ENCODE measurements at regions not wholly inside any gene's neighbourhood (a gene's known extent, or its start where the extent isn't known, plus 50 kb on each side); places are given as distances from the start of the nearest gene placed in this dataset.
"Not testable (repeated sequence)": the region's sequence is repeated elsewhere in the genome, so short reads cannot be mapped to it uniquely, and the experiment has no call there.

- DNase-seq (ENCODE audit: low read depth in 2 of 3, low spot score in 1 of 3), result peak in 1 of 3 donors; percentile 67
Observed at GRCh38 chr7:131040467-131040932, 287.2 kb upstream of the MKLN1 start.

- DNase-seq (ENCODE audit: low read depth in 2 of 3, low spot score in 1 of 3), result not testable (repeated sequence)
Observed at GRCh38 chr7:131041012-131041695, 286.5 kb upstream of the MKLN1 start.

DNA sequence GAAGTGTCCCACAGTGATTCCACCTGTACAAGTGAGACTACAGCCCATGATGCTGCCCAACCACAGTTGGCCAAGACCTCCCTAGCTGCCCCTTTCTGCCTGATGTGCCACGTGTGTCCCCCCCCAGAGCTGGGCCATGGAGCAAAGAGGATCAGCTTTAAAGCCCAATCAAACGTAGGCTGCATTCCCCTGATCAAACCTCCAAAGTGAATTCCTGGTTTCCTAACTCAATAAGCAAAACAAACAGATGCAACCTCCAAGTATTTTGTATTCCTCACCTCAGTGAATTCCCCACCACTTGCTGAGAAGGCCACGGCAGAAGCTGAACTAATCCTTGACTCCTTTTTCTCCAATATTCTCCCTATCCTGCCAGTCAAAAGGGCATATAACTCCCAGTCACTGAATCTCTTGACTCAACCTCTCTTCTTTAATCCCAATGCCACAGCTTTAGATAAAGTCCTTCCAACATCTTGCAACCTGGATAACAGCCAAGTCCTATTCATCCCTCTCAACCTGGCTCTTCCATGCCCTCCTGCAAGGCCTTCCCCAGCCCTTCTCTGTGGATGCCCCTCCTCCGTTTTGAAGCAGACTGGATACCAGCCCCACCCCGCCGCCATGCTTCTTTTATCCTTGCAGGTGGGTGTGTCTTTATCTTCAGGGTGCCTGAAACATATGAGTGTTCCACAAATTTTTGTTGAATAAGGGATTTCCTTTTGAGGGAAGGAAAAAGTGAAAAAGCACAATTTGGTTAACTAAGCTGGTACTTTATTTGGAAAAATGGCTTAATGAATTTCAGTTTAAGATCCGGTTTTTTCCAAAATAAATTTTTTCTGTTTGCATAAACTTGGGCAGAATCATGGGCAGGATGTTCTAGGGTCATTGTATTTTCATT is 285.2 kb upstream of the MKLN1 start:
- no peak for DNase-seq (ENCODE audit: low read depth in 2 of 3, low spot score in 1 of 3)

- DNase-seq (ENCODE audit: low read depth in 2 of 3, low spot score in 1 of 3), result no peak
Observed at GRCh38 chr7:131045526-131045925, 282.1 kb upstream of the MKLN1 start.

- DNase-seq (ENCODE audit: low read depth in 2 of 3, low spot score in 1 of 3), result no peak
Observed at GRCh38 chr7:131046246-131046645, 281.4 kb upstream of the MKLN1 start.

- no peak for DNase-seq (ENCODE audit: low read depth in 2 of 3, low spot score in 1 of 3)
Observed at GRCh38 chr7:131047651-131048304, 279.9 kb upstream of the MKLN1 start.

DNA sequence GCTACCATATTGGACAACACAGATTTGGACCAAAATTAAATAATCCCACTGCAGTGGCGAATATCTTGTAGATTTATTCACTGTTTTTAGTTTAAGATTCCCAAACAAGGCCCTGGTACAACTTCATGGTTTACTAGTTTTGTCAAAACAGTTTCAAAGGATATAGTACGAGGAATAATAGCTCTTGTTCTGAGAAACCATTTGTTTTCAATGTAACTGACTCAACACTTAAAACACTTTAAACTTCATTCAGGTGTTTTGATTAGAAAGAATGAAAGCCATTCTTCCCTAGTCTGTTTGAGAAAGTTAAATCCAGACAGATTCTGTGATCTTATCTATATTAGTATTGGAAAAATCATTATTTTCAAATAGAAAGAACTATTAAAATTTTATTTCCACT is 276.4 kb upstream of the MKLN1 start:
- DNase-seq (ENCODE audit: low read depth in 2 of 3, low spot score in 1 of 3), result no peak

DNA sequence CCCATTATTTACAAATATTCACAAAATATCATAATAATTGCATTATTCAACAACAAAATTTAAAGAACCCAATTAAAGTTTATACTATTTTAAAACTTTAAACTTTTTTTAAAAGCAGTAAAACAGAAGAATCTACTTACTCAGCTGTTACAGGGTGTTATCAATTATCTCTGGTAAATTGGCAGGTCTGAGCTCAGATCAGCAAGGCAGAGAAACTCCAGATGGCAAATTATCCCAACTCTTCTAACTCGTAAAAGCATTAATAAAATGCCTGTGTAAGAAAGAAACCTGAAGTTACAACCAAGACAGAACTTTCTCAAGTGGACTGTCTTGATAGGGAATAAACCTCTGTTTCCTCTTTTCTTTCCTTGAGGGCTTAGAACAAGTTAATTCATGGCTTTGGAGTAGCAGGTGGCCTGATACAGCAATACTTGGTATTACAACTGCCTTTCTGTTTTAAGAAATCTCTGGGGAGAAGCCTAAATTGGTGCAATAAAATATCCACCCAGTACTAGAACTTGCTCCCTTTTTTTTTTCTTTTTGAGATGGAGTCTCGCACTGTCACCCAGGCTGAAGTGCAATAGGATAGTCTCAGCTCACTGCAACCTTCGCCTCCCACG is 275.3 kb upstream of the MKLN1 start:
- no peak for DNase-seq (ENCODE audit: low read depth in 2 of 3, low spot score in 1 of 3)

DNA sequence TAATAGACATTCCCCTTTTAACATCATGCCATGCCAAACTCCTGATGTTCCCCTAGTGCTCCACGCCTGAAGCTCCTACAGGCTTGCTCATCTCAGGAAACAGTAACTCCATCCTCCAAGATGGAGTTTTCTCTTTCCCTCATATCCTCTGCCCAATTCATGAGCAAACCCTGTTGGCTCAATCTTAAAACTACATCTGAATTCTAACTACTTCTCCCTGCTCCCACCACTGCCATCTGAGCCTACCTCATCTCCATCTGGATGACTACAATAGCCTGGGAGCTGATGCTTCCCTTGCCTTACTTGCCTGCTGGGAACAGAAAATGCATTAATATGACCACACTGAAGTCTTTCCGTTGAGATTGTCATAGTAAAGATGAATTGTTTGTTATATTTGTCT is 271.7 kb upstream of the MKLN1 start:
- no peak for DNase-seq (ENCODE audit: low read depth in 2 of 3, low spot score in 1 of 3)

GRCh38 chr7:131057015-131057793 is 270.5 kb upstream of the MKLN1 start:
- DNase-seq (ENCODE audit: low read depth in 2 of 3, low spot score in 1 of 3), result no peak

- DNase-seq (ENCODE audit: low read depth in 2 of 3, low spot score in 1 of 3), result no peak
Observed at GRCh38 chr7:131057794-131058070, 269.9 kb upstream of the MKLN1 start.

- not testable (repeated sequence) for DNase-seq (ENCODE audit: low read depth in 2 of 3, low spot score in 1 of 3)
Observed at GRCh38 chr7:131058561-131059288, 269.0 kb upstream of the MKLN1 start.

GRCh38 chr7:131059401-131059800 is 268.3 kb upstream of the MKLN1 start:
- DNase-seq (ENCODE audit: low read depth in 2 of 3, low spot score in 1 of 3), result not testable (repeated sequence)

- DNase-seq (ENCODE audit: low read depth in 2 of 3, low spot score in 1 of 3), result no peak
Observed at GRCh38 chr7:131061158-131061557, 266.5 kb upstream of the MKLN1 start.

- no peak for DNase-seq (ENCODE audit: low read depth in 2 of 3, low spot score in 1 of 3)
Observed at GRCh38 chr7:131061818-131062217, 265.9 kb upstream of the MKLN1 start.

GRCh38 chr7:131066635-131067034 is 261.0 kb upstream of the MKLN1 start:
- no peak for DNase-seq (ENCODE audit: low read depth in 2 of 3, low spot score in 1 of 3)

DNA sequence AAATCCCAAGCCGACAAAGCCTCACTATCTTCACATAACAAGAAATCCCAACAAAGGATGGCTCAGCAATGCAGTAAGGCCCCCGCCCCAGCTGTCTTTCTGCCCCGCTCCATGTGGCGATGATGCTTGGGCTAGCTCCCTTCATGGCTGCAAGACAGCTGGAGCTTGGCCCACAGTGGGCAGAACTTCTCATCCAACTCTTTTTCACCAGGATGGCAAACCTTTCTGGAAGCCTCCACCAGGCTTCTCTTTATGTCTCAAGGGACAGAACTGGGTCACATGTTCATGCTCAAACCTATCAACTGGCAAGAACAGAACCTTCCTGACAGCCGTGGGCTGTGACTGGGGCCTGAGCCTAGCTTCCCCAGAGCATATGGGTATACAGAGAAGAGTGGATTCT is 260.5 kb upstream of the MKLN1 start:
- no peak for DNase-seq (ENCODE audit: low read depth in 2 of 3, low spot score in 1 of 3)

DNA sequence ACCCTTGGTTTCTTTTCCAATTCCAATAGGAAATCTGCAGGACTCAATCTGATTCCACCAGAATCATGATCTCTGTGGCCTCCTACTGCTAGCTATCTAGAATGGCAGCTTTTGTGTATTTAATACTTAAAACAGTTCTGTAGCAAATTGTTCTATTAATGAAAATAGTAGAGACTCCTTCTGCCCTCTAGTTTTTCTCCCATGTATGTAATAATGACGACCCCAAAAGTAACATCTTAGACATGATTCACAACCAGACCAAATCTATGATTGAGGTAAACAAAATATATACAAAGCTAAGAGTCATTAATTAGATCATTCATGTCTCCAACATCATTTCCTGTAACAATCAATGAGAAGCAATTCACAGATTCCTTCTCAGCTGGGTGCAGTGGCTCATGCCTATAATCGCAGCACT is 259.1 kb upstream of the MKLN1 start:
- no peak for DNase-seq (ENCODE audit: low read depth in 2 of 3, low spot score in 1 of 3)

- no peak for DNase-seq (ENCODE audit: low read depth in 2 of 3, low spot score in 1 of 3)
Observed at GRCh38 chr7:131071786-131072504, 255.7 kb upstream of the MKLN1 start.
